Gastrocnemius medialis (tissue), 4 donors: ENCODE measurements at regions not wholly inside any gene's neighbourhood (a gene's known extent, or its start where the extent isn't known, plus 50 kb on each side); places are given as distances from the start of the nearest gene placed in this dataset.

Experiments
- ATAC-seq, 2 donors: fragments of 150-250 bp; one replicate each; pipeline ENCODE4 v1.9.1; 2016
- DNase-seq, 2 donors: peaks; one replicate each; pipeline ENCODE4 v3.0.0-alpha.2; 2019
- H3K27ac ChIP-seq, 4 donors: fragments of 200-600 bp; sonication (generic); 1 replicate in 1 of 4; 2 replicates in 3 of 4; pipeline ENCODE4 v1.5.1; 2016 to 2018; ENCODE audit warnings: mild to moderate bottlenecking in 2 of 4, moderate library complexity in 1 of 4
- H3K27me3 ChIP-seq, 3 donors: fragments of 200-600 bp; sonication (generic) in 2 of 3; 1 replicate in 1 of 3; 2 replicates in 2 of 3; pipeline versions ENCODE4 v1.5.1 to v1.6.0; 2016 to 2019; ENCODE audit warnings: mild to moderate bottlenecking in 1 of 3, moderate library complexity in 1 of 3
- H3K36me3 ChIP-seq, 2 donors: fragments of 200-600 bp; sonication (generic) in 1 of 2; one replicate each; pipeline ENCODE4 v1.5.1; 2017 to 2018
- H3K4me1 ChIP-seq, 2 donors: fragments of 200-600 bp; sonication (generic) in 1 of 2; one replicate each; pipeline ENCODE4 v1.5.1; 2016 to 2017; ENCODE audit warnings: mild to moderate bottlenecking in 2 of 2
- H3K4me3 ChIP-seq, 4 donors: fragments of 200-600 bp; sonication (generic) in 3 of 4; 1 replicate in 1 of 4; 2 replicates in 3 of 4; pipeline ENCODE4 v1.5.1; 2016 to 2019; ENCODE audit warnings: mild to moderate bottlenecking in 2 of 4
- H3K9me3 ChIP-seq, 3 donors: fragments of 200-600 bp; sonication (generic) in 2 of 3; 1 replicate in 1 of 3; 2 replicates in 2 of 3; pipeline ENCODE4 v1.5.1; 2016 to 2019
- POLR2A ChIP-seq, 2 donors: fragments of 450-650 bp; IDR thresholded peaks; one replicate each; pipeline ENCODE4 v1.6.1; 2017; ENCODE audit warnings: antibody characterized with exemption in 2 of 2, mild to moderate bottlenecking in 2 of 2, moderate library complexity in 2 of 2
- in situ Hi-C, 4 donors: fragments of 200-750 bp; cut with MboI; loops; one replicate each; pipeline versions ENCODE4 v1.15.0 to v1.8.0; 2017; ENCODE audit warnings: low sequenced_read_pairs in 4 of 4
- intact Hi-C: fragments of 100-400 bp; cut with DNase I; formaldehyde crosslinking; loops from one replicate; pipeline ENCODE4 v1.15.1; 2023; ENCODE audit warnings: low total_unique reads
- TF ChIP-seq, protein P1 (sequence below), 5 experiments: fragments of 450-650 bp in 3 of 5; fragments of 200-600 bp in 2 of 5; sonication (generic) in 2 of 5; IDR thresholded peaks in 4 of 5; conservative IDR thresholded peaks in 1 of 5; 1 replicate in 4 of 5; 2 replicates in 1 of 5; pipeline ENCODE4 v1.5.1; 2016 to 2019; ENCODE audit warnings: antibody characterized with exemption in 5 of 5, mild to moderate bottlenecking in 3 of 5, moderate library complexity in 3 of 5

DNA sequence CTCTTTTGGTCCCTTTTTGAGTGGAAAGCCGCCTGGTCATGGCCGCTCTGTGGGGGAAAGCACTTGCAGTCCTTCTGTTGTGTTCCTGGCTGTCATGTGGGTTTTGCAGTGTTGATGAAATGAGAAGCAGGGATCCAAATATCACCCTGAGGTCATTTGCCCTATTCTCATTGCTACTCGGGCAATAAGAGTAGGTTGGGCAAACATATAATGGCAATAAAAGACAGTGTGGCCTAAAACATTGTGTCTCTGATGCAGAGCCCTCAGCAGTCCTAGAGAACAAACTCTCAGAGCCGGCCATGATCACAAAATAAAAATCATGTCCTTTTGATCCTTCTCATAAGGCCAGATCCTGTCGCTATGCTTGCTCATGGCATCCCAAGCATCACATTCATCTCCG lies 361.1 kb upstream of the KLF4 start:
- in situ Hi-C loops = no loop called here
- ATAC-seq = no peak
- no peaks in the 10 kb centered on the region for H3K27me3 ChIP-seq
- no peak for DNase-seq
- H3K4me3 ChIP-seq = no peak overlapping the region
- no peak overlapping the region for H3K27ac ChIP-seq
- H3K9me3 ChIP-seq = no peaks in the 10 kb centered on the region
- no peaks in the 10 kb centered on the region for H3K4me1 ChIP-seq
- no peaks in the 10 kb centered on the region for H3K36me3 ChIP-seq
- intact Hi-C loops = no loop called here
- TF ChIP-seq, protein P1, sequence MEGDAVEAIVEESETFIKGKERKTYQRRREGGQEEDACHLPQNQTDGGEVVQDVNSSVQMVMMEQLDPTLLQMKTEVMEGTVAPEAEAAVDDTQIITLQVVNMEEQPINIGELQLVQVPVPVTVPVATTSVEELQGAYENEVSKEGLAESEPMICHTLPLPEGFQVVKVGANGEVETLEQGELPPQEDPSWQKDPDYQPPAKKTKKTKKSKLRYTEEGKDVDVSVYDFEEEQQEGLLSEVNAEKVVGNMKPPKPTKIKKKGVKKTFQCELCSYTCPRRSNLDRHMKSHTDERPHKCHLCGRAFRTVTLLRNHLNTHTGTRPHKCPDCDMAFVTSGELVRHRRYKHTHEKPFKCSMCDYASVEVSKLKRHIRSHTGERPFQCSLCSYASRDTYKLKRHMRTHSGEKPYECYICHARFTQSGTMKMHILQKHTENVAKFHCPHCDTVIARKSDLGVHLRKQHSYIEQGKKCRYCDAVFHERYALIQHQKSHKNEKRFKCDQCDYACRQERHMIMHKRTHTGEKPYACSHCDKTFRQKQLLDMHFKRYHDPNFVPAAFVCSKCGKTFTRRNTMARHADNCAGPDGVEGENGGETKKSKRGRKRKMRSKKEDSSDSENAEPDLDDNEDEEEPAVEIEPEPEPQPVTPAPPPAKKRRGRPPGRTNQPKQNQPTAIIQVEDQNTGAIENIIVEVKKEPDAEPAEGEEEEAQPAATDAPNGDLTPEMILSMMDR (IDR thresholded peaks at IDR 0.05 in 4 of 5, conservative IDR thresholded peaks at IDR 0.05 in 1 of 5) = no peak
- no peak for TF ChIP-seq POLR2A (IDR thresholded peaks at IDR 0.05)

DNA sequence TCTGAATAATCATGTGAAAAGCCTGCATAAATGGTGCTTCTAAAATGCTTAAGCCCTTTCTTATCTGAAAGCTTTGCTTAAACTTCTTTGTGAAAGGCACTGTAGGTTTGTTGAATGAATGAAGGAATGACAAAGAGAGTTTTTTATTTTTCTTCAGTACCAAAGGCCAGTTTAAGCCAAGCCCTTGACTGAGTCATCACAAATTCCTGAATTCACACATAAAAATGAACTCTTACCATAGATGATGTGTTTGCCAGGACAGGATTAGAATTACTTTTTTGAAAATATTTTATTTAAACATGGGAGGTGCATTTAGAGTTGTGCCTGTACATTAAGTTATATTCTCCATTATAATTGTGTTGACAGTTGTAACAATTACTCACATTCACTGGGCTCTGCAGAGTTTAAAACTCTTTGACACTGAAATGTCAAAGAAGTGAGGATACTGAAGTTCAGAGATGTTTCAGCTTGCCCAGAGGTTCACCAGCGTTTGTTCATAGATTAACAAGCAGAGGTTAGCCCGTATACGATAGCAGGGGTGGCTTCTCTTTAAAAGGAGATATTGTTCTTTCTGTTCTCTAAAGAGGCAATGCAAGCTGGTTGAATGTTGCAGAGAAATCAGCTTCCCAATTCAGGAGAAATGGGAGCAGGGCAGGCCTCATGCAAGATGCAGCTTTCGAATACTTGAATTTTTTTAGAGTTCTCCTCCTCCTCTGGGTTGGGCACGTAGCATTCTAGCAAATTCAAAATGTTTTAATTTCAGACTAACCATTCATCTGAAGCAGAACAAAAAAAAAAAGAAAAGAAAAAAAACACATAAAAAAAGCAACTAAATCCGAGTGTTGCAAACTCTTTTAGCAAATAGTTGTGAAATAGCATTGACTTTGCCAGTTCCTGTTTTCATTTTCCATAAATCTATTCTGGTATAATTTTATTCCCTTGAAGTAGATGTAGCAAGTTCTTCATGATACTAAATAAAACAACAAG lies 358.7 kb upstream of the KLF4 start:
- no peaks in the 10 kb centered on the region for H3K27me3 ChIP-seq
- no peaks in the 10 kb centered on the region for H3K36me3 ChIP-seq
- ATAC-seq (peak in 1 of 2 donors; percentile 56), DNase-seq (no peak)
- H3K27ac ChIP-seq = peak overlapping the region in 2 of 4 donors; percentile 22 to 39
- H3K4me1 ChIP-seq = no peaks in the 10 kb centered on the region
- no peak overlapping the region for H3K4me3 ChIP-seq
- in situ Hi-C loops (no loop called here), intact Hi-C loops (no loop called here)
- TF ChIP-seq, protein P1 (IDR thresholded peaks at IDR 0.05 in 4 of 5, conservative IDR thresholded peaks at IDR 0.05 in 1 of 5) = no peak
- no peak for TF ChIP-seq POLR2A (IDR thresholded peaks at IDR 0.05)
- no peaks in the 10 kb centered on the region for H3K9me3 ChIP-seq

DNA sequence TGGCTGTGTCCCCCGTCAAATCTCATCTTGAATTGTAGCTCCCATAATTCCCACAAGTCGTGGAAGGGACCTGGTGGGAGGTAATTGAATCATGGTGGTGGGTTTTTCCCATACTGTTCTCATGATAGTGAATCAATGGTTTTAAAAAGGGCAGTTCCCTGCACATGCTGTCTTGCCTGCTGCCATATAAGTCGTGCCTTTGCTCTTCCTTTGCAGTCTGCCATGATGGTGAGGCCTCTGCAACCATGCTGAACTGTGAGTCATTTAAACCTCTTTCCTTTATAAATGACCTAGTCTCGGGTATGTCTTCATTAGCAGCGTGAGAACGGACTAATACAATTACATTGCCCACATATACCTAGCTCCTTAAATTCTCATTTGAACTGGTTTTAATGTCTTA lies 353.0 kb upstream of the KLF4 start:
- no peak for ATAC-seq
- TF ChIP-seq POLR2A (IDR thresholded peaks at IDR 0.05) = no peak
- TF ChIP-seq, protein P1 (IDR thresholded peaks at IDR 0.05 in 4 of 5, conservative IDR thresholded peaks at IDR 0.05 in 1 of 5) = no peak
- H3K27ac ChIP-seq = no peak overlapping the region
- H3K4me3 ChIP-seq = no peak overlapping the region
- H3K4me1 ChIP-seq = no peaks in the 10 kb centered on the region
- no peaks in the 10 kb centered on the region for H3K36me3 ChIP-seq
- H3K9me3 ChIP-seq = no peaks in the 10 kb centered on the region
- in situ Hi-C loops = no loop called here
- intact Hi-C loops = no loop called here
- H3K27me3 ChIP-seq = no peaks in the 10 kb centered on the region
- DNase-seq = no peak

GRCh38 chr9:107841076-107841475 lies 351.5 kb upstream of the KLF4 start:
- DNase-seq (no peak), ATAC-seq (no peak)
- Histone ChIP-seq H3K9me3 (no peaks in the 10 kb centered on the region), H3K27me3 (no peaks in the 10 kb centered on the region), H3K4me1 (no peaks in the 10 kb centered on the region), H3K4me3 (no peak overlapping the region), H3K27ac (no peak overlapping the region), H3K36me3 (no peaks in the 10 kb centered on the region)
- in situ Hi-C loops (no loop called here), intact Hi-C loops (no loop called here)
- TF ChIP-seq POLR2A (IDR thresholded peaks at IDR 0.05) = no peak
- TF ChIP-seq, protein P1 (IDR thresholded peaks at IDR 0.05 in 4 of 5, conservative IDR thresholded peaks at IDR 0.05 in 1 of 5) = no peak
